ENCODE measurements at regions not wholly inside any gene's neighbourhood (a gene's known extent, or its start where the extent isn't known, plus 50 kb on each side); places are given as distances from the start of the nearest gene placed in this dataset.

DNA sequence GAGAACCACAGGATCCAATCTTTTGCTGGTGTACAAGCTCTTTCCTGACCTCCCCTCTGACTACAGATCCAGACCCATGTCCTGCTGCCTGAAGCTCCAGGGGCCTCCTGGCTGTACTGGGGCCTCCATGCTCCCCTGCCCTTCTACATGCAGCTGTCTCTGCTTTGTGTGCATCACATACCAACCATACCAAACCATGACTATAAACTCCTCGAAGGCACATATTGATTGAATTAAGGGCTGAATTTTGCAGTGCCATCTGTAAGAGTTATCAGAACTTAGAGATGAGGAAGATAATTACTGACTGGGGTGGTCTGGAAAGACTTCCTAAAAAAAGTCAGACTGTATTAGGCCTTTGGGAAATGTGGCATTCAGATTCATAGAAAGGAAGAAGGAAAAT, 139.9 kb upstream of the CXCR4 start:
- FAIRE-seq, result no peak

DNA sequence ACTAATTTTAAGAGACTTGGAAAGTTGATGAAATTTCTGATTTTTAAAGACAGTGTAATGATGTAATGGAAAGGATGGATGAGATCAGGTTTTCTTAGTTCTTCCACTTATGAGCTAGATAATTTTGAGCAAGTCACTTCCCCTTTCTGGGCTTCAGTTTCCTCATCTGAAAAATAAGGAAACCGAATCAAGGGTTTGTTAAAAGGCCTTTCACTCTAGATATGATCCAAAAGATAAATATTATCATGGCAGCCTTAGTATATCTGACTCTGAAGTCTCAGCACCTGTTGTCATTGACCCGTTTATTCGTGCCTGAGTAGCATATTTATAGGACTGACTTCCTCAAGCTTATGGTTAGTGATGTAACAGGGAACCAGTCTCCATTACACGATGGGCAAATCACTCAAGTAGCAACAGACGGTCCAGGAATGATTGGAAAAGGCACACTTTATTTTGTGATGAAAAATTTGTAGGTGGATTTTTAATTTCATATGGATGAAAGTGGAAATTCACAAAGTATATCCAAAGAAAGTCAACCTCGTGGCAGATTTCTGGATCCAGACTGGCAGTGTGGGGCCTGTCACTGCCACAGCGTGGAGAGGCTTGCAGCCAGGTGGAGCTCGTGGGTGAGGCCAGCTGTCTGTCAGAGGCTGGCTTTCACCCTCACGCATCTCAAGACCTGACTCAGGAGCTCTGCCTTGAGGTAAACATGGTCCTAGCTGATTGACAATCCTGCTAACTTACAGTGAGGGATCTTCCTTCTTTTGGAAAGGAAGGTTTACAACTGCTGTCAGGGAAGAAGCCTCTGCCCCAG, 137.9 kb upstream of the CXCR4 start:
- FAIRE-seq, result no peak

DNA sequence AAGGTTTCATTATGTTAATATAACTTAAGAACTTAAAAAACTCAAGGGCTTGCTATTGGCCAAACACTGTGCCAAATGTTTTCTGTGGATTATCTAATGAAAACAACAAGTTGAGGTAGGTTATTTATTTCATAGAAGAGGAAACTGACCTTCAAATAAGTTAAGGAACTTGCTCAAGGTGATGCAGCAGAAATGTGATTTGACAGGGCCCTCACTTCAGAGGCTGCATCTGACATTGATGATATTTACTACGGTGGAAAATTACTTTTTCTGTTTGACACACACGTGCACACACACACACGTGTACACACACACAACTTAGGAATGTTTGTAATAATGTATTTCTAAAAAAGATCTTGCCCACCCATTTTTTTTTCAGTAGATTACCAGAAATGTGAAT, 137.2 kb upstream of the CXCR4 start:
- no peak for FAIRE-seq

DNA sequence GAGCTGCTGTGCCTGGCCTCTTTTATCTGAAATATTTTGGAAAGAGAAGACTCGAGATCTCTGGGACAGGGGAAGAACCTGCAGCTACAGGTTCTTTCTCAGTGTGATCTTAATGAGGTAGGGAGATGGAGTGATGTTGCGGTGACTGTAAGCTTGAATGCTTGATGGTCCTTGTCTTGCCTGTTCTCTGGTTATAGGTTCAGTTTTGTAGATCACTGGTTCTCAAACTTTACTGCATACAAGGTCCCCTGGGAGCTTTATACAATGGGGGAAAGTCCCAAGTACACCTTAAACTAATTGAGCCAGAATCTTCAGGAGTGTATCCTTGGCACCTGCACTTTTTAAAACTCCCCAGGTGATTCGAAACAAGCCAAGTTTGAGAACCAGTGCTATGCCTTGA, 136.7 kb upstream of the CXCR4 start:
- no peak for FAIRE-seq

DNA sequence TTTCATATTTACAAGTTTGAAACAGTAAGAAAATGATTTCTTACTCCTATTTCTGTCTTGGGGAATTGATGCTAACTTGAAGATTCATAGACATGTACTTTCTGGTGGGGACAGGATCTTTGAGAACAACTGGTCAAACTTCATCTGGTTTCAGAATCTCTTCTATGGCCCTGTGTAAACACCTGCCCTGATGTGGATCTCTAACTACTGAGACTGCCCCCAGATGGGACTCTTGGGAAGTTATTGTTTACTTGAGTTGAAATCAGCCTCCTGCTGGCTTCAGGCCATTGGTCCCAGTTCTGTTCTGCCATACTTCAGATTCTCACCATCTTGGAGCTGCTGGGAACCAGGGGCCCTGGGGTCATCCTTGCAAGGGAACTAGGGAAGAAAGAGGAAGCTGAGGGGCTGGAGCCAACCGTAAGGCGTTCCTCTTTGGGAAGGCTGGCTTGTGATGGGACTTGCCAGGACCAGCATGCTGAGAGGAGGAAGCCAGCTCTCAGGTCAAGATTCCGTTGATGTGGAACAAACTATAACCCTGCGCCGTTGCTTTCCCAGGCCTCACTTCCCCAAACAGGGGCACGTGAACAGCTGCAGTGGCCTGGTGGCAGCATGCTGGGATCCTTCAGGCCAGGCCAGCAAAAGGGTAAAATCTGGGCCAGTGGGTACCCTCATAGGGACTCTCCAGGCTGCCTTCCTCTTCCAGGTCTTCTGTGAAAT, 135.5 kb upstream of the CXCR4 start:
- no peak for FAIRE-seq

DNA sequence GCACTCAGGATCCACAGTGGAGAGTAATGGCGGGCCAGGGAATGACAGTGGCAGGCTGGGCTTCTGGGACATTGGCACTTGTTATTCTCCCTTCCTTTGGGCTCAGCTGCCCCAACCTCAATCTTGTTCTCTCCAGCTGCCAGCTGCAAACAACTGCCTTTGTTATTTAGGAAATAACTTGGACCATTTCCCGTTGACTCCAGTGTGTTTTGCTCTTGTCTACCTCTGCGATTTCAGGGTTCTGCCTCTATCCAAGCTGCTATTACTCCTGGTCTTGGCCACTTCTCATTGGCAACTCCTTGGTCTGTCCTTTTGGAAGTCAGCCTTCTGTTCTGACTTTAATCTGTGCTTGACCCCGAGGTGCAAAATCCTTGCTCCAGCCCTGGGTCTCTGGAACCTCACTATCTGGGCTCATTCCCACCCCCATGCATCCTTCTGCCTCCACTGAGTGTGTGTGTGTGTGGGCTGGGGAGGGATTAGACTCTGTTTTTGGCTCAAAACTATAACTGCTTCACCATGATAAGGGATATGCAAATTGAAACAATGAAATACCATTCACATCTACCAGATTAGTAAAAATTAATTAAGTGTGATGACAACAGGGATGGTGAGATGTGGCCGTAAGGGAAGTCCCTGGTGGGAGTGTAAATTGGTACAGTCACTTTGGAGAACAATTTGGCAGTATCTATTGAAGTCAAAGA, 134.1 kb upstream of the CXCR4 start:
- FAIRE-seq, result no peak

DNA sequence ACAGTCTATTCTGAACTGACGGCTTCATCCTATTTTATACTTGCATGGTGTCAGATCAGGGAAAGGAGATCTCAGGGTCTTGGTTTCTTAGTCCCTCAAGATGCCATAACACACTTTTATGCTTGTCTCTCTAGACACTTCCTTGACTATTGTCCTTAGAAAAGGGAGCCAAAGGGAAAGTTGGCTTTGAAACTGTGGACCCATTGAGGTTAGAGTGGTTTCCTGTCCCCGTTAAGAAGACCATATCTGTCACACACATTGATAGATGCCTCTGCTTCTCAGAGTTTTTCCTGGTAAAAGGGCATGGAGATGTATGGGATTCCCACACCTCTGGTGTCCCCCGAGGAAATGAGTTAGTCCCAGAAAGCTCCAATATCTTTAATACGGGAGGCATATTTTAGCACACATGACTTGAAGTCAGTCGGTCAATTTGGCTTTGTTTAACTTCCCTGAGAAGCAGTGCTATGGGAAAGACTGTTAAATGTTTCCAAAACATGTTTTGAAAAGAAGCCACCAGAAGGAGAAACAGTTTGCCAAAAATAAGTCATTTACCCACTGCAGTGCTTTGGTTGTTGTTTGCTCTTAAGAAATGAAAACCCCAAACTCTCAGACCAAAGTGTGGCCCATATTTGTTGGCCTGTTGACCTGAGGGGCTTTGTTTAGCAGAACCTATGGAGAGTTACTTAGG, 133.4 kb upstream of the CXCR4 start:
- no peak for FAIRE-seq

DNA sequence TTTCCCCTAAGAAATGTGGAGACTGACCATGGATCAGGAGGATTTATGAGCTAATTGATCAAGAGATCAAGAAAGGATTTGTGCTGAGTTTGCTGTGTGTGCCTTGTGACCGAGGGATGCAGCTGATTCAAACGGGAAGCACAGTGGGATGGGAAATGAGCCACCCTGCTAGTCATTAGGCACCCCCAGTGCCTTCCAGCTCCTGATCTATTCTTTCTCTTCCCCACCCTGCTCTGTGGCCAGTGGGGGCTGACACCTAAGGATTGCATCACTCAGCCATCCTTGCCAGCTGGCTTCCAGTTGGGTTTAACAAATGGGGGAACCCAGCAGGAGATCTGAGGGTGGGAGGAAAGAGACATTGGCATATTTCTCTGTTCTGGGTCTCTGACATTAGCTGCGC, 132.2 kb upstream of the CXCR4 start:
- no peak for FAIRE-seq

DNA sequence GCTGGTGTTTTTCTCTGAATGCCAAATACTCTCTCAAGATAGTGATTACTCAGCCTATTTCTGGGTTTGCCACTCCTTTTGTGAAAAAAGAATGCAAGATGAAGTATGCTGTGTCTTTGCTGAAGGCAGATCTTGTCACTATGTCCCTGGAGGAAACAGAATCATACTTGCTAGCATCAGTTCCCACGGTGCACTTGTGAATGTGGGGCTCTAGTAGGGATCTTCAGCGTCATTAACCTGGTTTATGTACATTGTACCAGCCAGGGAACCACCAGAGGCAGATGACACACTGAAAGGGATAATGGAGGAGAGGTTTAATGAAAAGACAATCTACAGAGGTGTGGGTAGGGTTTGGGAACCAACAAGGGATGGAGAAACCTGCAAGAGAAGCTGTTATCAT, 131.0 kb upstream of the CXCR4 start:
- FAIRE-seq, result no peak

DNA sequence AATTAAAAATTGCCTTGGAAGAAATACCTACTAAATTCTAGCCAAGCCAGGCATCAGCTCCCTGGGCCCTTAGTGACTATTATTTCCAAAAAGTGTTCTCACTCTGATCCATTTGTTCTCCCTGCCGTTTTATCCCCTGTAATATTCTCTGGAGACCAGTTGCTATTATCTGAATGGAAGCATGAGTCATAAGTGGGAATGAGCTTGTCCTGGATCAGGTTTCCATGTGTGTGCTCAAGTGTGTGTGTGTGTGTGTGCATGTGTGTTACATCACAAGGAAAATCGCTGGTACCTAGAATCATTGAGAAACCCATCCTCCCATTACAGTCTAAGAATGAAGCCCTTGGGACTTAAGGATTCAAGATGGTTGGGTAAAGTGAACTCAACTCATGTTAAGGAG, 130.3 kb upstream of the CXCR4 start:
- FAIRE-seq, result no peak

DNA sequence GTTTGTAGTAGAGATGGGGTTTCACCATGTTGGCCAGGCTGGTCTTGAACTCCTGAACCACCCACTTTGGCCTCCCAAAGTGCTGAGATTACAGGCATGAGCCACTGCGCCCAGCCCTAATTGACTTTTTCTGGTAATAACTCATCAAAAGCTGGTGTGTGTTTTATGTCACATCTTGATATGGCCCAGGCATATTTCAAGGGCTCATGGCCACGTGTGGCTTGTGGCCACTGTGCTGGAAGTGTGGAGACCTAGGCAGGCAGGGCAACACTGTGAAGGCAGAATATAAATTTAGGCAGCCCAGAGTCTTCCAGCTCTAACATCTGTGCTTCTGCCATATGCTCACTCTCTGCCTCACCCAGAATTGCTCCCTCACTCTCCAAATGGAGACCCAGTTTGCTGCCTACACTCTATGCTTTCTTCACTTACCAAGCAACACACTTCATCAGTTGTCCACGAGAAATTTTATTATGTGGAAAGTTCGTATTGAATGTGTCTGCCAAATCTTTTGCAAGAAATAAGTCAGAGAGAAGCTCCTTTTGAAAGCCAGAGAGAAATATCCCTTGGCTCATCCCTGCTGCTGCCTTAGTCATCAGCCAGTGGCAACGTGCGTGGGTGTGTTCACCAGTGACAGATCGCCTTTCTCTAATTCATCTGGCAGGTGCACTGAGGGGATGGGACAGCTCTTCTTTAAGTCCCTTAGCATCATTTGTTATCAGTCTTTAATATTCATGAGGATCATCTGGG, 129.4 kb upstream of the CXCR4 start:
- no peak for FAIRE-seq

DNA sequence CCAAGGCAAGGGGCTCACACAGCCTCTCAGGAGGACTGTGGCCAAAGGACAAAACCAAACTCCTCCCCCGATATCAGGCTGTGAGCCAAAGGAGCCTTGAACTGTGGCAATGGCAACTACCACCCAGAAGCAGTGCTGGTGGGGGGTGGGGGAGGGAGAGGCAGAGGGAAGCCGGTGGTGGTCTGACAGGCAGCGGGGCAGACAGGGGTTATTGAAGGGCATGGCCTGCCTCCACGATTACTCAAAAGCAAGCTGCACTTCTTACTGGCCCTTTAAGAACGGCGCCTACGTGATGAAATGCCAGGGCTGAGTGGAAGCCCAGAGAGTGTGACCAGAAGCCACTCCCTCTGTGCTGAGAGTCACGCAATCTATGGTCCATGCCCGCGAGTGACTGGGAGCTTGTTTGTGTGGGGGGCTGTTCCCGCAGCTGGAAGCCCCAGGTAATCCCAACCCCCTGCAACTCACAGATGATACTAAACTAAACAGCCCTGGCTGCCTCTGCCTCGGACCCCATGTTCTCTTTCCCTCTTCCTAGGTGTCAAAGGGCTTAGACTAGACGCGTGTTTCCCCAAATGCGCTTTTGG, 128.2 kb upstream of the CXCR4 start:
- no peak for FAIRE-seq

DNA sequence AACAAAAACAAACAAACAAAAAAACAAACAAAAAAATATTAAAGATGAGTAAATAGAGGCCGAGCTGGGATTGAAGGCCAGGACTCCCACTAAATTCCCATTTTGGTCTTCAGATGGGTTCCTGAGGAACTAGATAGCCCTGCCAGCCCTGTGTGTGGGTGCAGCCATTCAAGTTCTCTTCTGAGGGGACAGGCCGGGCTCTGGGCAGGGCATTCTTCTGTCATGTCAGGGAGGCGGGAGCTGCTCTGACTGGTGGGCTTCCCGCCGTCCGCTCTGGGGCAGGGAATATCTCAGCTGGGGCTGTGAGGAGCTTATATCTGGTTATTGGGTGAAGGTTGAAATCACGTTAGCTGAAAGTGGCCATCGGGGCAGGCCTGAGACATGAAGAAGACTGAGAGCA, 127.3 kb upstream of the CXCR4 start:
- no peak for FAIRE-seq

DNA sequence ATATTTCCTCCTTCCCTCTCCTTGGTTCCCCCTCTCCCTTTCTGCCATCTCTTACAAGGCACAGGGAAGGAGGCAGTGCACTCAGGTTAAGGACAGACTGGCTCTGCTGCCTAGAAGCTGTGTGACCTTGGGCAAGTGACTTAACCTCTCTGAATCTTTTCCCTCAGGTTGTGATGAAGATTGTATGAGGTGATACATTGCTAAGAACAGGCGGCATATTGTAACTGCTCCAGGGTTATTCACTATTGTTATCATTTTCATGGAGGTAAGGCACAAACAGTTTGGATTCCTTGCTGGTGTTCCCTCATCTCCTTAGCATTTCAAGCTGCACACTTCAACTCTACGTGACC, 126.6 kb upstream of the CXCR4 start:
- no peak for FAIRE-seq

DNA sequence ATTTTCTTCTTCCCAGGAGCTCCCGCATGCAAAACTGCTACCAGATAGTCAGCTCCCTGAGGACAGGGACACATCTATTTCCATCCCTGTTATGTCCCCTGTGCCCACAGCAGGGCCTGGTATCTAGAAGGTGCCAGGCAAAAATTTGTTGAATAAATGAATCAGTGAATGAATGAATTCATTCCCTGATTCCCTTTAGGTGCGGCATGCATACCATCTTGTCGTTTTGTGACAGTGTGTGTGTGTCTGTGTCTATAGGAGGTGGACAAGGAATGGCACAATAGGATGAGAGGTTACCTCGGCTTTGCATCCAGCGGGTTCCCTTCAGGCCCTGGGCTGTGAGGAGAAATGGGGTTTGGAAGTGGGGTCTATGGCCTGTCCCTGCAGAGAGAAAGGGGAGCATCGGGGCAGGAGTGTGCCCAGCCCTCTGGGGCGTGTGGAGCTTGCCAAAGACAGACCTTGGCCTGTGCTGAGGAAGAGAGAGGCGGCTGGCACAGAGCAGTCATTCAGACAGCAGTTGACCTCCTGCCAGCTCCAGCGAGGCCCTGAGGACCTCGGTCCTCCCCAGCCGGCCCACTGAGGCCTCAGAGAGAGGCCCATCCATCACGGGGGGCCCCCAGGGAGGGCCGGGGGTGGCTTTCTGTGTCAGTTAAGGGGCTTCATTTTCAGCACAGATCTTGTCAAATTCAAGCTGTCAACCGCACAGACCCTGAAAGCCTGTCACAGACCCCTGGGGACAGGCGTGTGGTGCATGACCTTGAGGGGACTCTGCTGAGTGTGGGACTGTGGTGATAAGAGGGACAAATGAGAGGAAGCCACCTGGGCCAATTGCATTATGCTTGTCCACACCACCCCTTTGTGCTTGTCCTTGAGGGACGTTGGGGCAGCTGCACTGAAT, 125.9 kb upstream of the CXCR4 start:
- no peak for FAIRE-seq

DNA sequence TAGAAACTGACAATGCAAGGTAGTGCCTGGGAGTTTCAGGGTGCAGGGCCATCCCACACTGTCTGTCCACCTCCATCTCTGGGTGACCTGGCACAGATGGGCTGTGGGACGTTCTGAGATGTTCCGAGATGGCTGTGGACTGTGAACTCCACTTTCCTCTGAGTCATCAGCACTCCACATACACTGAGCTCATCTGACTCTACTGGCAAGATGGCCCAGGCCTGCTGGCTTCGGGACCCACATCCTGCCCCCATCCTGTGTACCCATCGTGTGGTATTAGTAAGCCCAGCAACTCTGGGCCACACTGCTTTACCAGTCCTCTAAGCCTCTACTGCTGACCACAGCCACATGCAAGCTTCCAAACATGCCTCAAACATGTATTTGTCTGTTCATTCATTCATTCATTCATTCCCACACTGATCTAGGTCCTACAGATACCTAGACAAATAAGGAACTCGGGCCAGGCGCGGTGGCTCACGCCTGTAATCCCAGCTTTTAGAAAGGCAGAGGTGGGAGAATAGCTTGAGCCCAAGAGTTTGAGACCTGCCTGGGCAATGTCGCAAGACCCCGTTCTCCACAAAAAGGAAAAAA, 124.8 kb upstream of the CXCR4 start:
- FAIRE-seq, result no peak

DNA sequence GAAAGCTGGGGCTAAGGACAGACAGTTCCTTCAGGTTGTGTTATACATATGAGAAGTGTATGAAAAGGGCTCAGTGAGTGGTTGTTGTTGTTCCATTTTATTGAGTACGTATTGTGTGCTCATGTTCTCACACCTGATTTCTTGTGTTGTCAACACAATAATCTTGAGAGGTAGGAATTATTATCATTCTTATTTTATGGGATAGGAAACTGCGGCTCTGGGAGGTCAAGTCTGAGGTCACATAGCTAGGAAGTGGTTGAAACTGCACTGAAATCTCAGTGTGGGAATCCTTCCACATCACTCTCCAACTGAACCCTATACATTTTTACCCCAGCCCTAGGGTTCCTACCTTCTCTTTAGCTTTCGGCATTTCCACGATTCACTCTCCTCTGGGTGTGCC, 124.2 kb upstream of the CXCR4 start:
- no peak for FAIRE-seq

DNA sequence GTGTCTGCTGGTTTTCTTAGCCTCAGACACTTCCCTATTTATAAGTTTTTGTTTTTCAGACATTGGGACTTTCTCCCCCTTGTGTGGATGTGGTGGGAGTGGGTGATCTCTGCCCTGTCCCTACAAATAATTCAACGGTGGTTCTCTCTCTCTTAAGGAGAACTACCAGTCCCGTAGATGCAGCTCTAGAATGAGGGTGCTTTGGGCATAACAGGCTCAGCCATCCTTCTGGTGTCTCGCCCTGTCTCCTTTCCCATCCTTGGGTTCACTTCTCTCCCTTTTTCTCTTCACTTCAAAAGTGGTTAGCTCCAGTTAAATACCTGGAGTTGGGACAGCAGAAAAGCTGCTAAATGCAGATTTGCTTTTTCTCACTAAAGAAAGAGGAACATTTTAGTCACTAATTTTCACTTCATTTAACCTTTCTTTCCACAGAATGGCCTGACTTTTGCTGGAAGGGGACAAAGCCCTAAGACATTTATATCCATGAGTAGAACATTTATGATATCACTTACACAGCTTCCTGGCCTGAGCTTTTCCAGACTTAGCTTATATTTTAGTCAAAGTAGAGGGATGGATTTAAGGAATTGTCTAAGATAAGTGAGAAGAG, 121.2 kb upstream of the CXCR4 start:
- no peak for FAIRE-seq

DNA sequence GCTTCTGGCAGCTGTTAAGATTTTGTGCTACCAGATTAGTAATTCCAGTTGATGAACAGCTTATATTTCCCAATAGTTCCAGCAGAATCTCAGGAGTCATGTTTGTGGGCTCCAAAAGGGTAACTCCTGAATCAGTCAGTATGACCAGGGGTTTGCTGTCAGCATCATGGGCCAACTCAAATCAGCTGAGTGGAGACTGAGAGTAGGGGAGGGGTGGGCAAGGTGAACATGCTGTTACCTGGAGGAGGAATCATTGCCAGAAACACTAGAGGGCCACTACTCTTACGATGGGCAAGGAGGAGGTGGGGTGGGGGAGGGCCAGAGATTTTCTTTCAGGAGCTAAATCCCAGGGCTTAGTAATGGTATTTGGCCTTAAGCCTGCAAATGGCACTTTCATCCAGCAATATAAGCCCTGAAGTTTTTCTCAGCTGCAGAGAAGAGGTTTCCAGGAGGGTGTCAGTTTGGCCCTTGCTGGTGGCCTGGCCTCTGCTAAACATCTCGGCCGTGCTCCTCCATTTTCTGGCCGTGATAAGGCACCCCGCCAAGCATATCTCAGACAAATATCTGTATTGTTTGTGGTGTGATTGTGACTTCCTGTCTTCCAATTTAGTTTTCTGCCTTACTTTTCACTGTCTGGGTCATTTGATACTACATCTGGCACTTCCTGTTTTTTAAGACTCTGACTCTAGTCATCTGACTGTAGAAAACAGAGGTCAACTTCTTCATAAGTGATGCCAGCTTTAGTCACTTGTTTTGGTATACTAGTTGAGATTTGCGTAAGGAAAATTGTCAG, 120.5 kb upstream of the CXCR4 start:
- FAIRE-seq, result no peak

DNA sequence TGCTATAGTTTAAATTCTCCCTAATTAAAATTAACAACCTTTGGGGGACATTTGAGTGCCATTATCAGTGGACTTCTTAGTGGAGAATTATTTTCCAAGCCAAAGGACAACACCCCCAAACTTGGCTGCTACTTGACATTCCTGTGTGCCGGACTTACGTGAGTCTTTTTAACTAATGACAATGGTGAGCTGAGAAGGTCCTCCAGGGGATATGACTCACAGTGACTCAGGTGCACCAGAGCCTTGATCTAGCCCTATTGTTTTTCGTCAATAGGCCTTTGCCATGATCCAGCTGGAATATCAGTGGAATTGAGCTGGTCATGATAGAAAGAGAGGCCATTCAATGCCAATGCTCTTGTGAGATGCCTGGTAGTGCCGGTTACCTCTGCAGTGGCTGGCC, 118.1 kb upstream of the CXCR4 start:
- no peak for FAIRE-seq
